HG03521 (cell line): ENCODE measurements at regions not wholly inside any gene's neighbourhood (a gene's known extent, or its start where the extent isn't known, plus 50 kb on each side); places are given as distances from the start of the nearest gene placed in this dataset.
"Not testable (repeated sequence)": the region's sequence is repeated elsewhere in the genome, so short reads cannot be mapped to it uniquely, and the experiment has no call there.

Experiments
- ATAC-seq: cut with Tn5 transposase; IDR thresholded peaks from one replicate; pipeline ENCODE4 v1.9.1; 2021; ENCODE audit warnings: mild to moderate bottlenecking, moderate library complexity; ENCODE audit not compliant: unreplicated experiment

- no peak for ATAC-seq
Observed at GRCh38 chr15:26129852-26130251, 266.7 kb upstream of the ATP10A start.

DNA sequence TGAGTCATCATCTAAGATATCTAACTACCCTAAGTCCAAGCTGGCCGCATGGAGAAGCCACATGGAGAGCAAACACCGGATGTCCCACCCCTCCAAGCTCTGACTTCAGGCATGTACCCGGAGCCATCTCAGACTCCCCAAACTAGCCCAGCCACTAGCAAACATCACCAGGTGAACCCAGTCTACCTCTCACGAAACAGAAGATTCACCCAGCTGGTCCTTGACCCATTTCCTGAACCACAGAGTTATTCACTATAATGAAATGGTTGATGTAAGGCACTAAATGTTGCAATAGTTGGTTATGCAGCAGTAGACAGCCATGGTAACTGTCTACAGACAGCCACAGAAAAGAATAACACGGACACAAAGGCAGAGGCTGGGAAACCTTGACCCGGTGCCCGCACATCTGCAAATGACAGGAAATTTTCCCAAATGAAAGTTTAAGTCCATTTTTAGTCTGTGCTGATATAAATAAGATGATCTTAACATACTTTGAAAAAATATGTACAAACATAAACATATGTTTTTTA lies 265.5 kb upstream of the ATP10A start:
- ATAC-seq: no peak

DNA sequence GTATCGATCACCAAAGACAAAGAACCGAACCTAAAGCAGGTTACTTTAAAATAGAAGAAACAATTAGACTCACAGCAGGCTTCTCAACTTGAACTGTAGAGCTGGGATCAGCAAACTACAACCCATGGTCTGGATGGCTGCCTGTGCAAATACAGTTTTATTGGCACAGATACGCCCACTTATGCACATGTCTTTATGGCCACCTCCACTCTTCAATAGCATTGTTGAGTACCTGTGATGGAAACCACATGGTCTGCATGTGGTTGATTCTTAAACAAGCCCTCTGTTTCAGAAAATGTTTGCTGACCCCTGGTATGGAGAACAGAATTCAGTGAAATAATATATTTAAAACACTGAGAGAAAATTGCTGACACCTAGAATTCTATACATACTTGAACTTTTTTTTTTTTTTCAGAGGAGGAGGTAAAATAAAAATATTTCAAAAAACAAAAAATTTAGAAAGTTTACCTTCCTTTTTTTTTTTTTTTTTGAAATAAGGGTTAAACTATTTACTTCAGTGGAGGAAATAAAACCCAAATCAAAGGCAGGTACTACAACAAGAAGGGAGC lies 263.8 kb upstream of the ATP10A start:
- ATAC-seq: no peak

DNA sequence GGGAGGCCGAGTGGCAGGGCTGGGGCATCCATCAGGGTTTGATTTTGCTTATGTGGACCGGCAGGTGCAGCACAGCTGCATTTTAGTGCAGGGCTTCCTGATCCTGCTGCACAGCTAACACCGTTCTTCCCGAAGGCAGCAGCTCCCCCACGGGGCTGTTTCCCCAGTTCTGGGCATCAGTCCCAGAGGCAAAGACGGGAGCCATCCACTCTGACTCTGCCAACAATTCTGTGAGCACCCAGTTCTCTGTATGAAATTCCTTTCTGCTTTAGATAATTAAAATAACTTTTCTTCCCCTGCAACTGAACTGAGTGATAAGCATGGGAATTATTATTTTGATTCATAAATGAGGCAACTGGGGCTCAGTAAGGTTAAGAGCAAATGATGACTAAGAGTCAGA lies 262.9 kb upstream of the ATP10A start:
- ATAC-seq: no peak

GRCh38 chr15:26125664-26126063 lies 262.5 kb upstream of the ATP10A start:
- no peak for ATAC-seq

DNA sequence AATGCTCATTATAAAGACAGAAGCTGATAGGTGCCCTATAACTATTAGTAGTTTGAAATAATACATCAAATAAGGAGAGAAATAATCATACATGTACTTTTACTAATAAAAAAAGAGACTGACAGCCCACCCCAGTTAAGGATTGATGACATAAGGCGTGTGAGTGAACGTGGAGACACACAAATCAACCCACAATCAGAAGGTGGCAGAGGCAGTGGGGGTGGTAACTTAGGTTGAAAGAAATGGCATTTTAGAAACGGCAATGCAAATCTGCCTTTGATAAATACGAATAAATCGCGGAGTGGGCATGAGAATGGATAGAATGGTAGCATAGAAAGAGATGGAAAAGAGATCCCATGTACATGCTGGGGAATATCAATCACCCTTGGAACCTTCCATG lies 256.2 kb upstream of the ATP10A start:
- ATAC-seq: no peak

- no peak for ATAC-seq
Observed at GRCh38 chr15:26115229-26115943, 252.3 kb upstream of the ATP10A start.

DNA sequence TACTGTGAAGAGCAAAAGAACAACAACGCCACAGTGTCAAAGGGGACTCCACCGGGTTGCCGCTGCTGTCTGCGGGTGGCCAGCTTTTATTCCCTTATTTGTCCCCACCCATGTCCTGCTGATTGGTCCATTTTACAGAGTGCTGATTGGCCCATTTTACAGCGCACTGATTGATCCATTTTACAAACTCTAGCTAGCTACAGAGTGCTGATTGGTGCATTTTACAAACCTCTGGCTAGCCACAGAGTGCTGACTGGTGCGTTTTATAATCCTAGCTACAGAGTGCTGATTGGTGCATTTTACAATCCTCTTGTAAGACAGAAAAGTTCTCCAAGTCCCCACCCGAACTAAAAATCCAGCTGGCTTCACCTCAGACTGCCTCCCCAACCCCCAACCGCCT lies 251.0 kb upstream of the ATP10A start:
- not testable (repeated sequence) for ATAC-seq

GRCh38 chr15:26113296-26113695 lies 250.2 kb upstream of the ATP10A start:
- no peak for ATAC-seq

GRCh38 chr15:26109203-26109602 lies 246.1 kb upstream of the ATP10A start:
- no peak for ATAC-seq

DNA sequence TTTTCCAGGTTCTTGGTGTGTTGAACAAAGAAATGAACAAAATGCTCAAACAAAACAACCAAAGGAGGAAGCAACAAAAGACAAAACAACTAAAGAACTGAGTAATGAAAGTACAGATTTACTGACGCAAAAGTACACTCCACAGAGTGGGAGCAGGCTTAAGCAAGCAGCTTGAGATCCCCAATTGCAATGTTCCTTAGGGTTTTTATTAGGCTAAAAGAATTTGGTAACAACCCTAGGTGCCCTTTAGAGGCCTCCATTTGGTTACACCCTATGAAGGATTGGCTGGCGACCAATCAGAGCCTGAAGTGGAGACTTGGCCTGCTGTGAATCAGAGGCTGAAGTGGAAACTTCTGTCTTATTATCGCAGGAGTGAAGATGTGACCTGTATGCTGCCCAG lies 243.4 kb upstream of the ATP10A start:
- ATAC-seq: no peak

- ATAC-seq: no peak
Observed at GRCh38 chr15:26103002-26103404, 239.9 kb upstream of the ATP10A start.

- ATAC-seq: no peak
Observed at GRCh38 chr15:26102365-26102764, 239.2 kb upstream of the ATP10A start.

- no peak for ATAC-seq
Observed at GRCh38 chr15:26101443-26101842, 238.3 kb upstream of the ATP10A start.

DNA sequence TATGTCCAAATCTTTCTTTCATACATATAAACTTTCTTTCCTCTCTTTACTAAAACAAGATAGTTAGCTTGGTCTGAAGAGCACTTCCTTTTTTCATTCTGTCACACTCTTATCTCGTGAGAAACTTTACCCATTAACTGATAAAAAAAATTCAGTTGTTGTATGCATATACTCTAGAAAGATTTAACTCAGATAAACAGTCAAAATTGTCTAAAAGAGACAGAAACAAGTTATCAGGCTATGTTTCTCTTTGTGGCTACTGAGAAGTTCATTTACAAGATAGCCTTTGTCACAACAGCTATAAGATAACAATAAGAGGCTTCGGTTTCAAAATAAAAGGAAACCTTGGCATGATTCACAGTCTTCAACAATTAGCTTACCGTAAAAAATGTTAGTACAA lies 235.7 kb upstream of the ATP10A start:
- ATAC-seq: no peak

GRCh38 chr15:26097216-26097615 lies 234.1 kb upstream of the ATP10A start:
- no peak for ATAC-seq

GRCh38 chr15:26096581-26096980 lies 233.5 kb upstream of the ATP10A start:
- ATAC-seq: no peak

DNA sequence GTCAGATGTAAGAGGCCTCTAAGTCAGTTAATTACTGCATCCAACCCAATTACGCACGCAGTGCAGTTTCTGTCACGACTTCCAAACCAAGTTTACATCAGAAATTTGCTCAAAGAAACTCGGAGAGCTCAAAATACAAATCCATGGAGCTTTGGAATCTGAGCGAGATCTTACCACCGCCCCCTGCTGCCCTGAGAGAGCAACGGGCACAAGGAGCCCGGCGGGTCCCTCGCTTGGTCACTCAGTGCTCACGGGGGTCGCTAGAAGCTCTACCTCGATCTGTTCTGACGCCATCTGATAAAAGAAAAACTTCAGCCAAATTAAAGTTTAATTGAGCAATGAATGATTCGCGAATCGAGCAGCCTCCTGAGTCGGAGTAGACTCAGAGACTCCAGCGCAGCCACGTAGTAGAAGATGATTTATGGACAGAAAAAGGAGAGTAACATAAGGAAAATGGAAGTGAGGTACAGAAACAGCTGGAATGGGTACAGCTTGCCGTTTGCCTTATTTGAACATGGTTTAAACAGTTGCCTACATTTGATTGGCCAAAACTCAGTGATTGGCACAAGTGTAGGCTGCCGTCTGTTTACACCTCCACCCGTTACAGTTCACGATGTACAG lies 232.7 kb upstream of the ATP10A start:
- ATAC-seq: no peak

DNA sequence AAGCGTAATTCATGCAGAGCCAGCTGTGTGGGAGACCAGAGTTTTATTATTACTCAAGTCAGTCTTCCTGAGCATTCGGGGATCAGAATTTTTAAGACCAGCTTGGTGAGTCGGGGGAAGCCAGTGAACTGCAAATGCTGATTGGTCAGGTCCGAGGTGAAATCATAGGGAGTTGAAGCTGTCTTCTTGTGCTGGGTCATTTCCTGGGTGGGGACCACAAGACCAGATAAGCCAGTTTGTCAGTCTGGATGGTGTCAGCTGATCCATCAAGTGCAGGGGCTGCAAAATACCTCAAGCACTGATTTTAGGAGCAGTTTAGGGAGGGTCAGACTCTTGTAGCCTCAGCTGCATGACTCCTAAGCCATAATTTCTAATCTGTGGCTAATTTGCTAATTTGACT lies 228.1 kb upstream of the ATP10A start:
- ATAC-seq: no peak

DNA sequence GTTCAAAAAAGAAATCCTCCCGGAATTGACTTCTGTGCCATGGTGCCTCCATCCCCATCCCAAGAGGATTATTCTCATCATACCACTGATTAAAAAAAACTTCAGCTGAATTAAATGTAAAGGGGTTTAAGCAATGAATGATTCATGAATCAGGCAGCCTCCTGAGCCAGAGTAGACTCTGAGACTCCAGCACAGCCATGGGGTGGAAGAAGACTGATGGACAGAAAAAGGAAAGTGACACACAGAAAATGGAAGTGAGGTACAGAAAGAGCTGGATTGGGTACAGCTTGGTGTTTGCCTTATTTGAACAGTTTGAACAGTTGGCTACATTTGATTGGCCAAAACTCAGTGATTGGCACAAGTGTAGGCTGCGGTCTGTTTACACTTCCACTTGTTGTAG lies 224.8 kb upstream of the ATP10A start:
- no peak for ATAC-seq

- ATAC-seq: no peak
Observed at GRCh38 chr15:26087395-26087794, 224.3 kb upstream of the ATP10A start.

DNA sequence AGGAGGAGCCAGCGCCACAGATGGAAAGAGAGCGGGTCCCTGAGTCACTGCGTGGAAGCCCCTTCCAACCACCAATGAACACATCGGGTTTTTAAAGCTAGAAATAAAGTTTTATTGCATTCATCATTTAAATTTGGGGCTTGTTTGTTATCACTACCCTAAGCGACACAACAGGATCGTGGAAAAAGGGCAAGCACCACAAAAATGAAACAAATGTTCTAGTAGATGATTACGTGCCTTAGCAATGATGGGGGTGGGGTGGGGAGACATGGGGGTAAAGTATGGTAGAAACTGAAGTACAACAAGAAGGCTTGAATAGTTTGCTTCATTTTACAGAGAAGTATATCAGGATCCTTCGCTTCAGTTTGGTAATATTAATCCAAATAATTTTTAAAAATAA lies 221.6 kb upstream of the ATP10A start:
- no peak for ATAC-seq
